Hippocampal formation (tissue), 2 donors: ENCODE measurements at regions not wholly inside any gene's neighbourhood (a gene's known extent, or its start where the extent isn't known, plus 50 kb on each side); places are given as distances from the start of the nearest gene placed in this dataset.
"Not testable (repeated sequence)": the region's sequence is repeated elsewhere in the genome, so short reads cannot be mapped to it uniquely, and the experiment has no call there.

Source experiments
- DNase-seq, 2 donors: peaks; one replicate each; lab custom pipeline; 2025; lab: John Stamatoyannopoulos, UW

- DNase-seq: no peak
Measured at GRCh38 chr2:8139668-8140200, 542.1 kb upstream of the ID2 start.

DNA sequence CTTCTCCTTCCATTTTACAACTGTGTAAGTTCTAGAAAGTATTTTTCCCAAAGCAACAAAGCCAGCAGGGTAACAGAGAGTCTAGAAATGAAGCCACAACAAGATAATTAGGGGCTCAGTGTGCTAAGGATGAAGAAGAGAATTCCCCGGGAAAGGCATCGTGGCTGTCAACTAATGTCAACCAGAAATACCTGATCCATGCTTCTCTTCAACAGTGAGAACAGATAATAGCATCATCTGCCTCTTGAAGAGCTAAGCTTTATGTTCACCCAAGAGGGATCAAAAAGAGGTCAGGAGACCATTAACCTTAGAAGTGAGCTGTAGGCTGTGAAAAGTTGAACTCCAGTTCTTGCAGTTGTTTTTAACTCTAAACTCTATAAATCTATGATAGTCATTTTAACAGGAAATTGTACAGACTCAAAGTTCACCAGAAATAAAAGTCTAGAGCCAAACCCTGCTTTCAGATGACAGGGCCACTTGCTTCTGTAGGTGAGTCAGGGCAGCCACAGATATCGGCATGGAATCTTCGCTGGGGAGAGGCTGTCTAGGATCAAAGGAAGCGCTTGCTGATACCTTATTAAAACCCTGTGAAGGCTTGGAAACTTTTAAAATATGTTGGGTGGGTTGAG is 540.7 kb upstream of the ID2 start:
- no peak for DNase-seq

DNA sequence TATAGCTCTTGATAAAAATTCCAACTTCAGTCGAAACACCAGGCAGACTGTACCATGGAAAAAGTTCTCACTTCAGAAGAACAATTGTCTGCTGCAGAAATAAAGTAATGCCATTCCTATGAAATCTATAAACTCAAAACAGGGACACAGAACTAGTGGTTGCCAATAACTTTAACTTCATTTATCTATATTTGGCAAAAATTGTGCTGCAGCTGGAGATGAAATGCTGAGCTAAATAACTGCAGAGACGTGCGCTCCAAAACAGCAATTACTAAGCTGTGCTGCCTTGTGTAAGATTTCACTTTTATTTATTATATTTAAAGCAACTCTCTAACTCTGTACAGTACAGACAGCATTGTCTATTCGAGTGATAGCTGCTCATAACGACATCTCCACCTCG is 540.1 kb upstream of the ID2 start:
- DNase-seq: no peak

DNA sequence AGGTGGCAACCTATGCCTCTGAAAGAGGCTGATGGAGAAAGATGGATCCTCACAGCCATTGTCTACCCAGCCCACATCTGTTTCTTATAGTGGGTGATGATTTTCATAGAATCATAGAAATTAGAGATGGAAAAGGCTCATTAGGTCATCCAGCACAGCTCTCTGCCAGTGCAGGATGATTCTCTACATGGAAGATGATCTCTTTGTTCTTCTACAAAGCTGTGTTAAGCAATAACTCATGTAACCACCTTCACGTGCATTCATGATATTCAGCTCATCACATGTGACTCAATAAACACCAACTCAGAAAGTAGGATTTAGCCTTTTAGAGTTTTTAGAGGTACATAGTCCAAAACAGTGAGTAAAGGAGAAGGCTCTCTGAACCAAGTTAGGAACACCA is 539.4 kb upstream of the ID2 start:
- DNase-seq: no peak

GRCh38 chr2:8144131-8144631 is 537.7 kb upstream of the ID2 start:
- DNase-seq: no peak

GRCh38 chr2:8144785-8145184 is 537.1 kb upstream of the ID2 start:
- DNase-seq: no peak

DNA sequence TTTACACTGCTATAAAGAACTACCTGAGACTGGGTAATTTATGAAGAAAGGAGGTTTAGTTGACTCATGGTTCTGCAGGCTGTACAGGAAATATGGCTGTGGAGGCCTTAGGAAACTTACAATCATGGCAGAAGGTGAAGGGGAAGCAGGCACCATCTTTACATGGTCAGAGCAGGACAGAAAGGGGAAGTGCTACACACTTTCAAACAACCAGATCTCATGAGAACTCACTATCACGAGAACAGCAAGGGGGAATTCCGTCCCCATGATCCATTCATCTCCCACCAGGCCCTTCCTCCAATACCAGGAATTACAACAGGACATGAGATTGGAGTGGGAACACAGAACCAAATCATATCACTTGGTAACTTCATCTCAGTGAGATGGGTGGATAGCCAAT is 536.5 kb upstream of the ID2 start:
- DNase-seq: not testable (repeated sequence)

DNA sequence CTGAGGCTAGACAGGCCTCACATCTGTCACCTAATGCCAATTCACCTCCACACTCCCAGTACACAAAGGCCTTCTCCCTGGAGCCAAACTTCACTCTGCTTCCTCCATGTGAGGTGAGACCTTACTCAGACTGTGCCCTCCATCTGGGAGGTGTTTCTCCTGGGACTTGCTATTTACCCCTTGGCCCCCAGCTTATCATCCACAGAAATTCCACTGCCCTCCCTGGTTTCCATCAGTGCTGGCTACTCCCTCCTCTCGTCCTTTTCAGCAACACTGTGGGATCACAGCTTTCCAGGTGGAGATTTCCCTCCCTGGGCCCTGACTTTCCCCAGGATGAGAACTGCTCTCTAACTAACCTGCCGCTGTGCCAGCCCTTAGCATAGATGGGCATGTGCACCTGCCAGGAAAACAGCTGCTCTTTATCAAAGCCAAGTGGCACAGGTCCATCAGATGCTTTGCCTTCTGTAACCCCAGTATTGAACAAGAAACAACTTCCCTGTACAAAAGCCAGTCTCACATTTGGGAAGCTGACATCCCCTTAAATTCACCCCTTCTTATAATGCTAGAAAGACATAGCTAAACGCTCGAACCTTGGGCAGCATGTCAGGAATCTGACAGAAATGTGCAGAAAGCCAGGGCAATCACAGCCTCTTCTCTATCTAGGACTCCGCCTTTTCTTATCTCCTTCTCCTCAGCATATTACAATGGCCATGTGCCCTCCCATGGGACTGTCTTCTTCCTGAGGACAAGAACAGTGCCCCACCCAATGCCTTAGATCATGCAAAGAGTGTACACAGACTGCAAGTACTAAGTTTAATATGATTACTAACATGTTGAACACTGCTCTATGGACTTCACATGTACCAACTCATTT is 535.5 kb upstream of the ID2 start:
- DNase-seq: no peak

DNA sequence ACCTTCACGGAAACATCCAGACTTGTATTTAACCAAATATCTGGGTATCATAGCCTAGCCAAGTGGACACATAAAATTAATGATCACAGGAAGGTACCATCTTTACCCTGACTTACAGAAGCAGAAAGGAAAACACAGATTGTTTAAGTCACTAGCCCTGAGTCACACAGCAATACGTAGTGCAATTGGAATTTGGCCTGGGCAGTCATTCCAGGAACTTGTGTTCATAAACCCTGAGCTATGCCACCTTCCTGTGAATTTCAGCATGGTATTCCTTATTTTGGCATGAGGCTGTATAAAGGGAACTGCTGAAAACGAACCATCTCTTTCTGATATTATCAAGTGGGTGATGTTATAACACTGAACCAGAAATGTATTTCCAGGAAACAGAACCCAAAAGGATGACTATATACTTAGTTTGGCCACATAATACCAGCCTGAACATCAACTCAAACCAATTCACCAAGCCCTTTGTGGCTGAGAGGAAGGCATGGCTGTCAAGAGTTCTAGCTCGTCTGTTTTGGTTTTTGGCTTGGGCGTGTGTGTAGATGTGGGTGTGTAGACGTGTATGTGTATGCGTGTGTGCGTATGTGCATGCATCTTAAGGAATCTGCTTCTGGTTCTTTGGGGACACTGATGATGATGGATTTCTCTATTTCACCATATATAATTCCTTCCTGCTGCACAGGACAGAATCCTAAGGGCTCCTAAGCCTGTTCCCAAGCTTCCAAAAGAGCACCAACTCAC is 533.4 kb upstream of the ID2 start:
- DNase-seq: no peak

- DNase-seq: no peak
Measured at GRCh38 chr2:8149007-8149405, 532.9 kb upstream of the ID2 start.

GRCh38 chr2:8149985-8150539 is 531.8 kb upstream of the ID2 start:
- DNase-seq: no peak

GRCh38 chr2:8151888-8152287 is 530.0 kb upstream of the ID2 start:
- DNase-seq: no peak

DNA sequence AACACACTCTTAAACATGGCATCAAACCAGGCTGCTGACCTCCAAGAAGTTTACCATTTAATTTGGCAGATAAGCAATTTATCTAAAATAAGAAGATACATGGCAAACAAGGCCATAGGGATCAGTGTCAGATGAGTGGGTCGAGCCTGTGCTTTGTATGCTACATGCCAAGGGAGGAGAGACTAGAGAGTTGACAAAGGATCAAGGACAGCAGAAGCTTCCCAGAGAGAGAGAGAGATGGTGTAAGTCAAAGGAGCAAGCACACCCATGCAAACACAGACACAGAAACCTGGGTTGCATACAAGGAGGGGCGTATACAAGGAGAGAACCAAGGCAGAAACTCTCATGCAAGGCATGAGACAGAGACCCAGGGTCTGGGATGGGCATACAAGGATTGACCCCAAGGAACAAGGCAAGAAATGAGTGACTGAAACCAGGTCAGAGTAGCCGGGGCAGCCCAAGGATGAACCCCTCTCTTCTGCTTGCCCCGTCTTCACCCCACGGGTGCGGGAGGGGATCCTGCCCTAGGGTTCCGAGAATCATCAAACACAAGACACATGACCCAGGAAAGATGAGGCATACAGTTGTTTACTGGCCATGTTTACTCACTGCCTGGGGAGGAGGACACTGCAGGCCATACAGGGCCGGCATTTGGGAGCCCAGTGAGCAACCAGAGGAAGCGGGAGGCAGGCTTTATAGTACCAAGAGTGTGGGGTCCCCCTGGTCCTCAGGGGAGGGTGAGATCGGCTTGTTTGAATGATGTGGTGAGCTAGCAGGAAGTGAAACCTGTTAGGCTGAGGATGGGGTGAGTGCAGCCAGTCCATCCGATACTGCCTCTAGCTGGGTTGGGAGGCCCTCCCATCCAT is 529.2 kb upstream of the ID2 start:
- DNase-seq: no peak

GRCh38 chr2:8153258-8153718 is 528.6 kb upstream of the ID2 start:
- DNase-seq: no peak

DNA sequence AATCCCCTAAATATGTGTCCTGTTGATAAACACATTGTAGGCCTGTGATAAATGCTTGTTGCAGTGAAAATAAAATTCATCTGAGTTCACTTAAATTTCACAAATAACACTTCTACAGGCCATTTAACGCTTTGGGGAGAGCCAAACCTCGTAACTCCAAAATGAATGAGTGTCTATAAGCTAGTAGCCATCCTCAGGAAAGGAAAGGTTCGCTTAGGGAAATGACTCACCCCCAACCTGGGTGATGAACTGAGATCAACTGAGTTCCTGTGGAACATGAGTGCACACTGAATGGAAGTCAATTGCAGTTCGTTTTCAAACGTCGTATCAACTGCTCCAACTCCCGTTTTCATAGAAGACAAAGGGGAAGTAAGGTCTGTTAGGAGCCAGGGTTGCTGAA is 527.6 kb upstream of the ID2 start:
- no peak for DNase-seq

DNA sequence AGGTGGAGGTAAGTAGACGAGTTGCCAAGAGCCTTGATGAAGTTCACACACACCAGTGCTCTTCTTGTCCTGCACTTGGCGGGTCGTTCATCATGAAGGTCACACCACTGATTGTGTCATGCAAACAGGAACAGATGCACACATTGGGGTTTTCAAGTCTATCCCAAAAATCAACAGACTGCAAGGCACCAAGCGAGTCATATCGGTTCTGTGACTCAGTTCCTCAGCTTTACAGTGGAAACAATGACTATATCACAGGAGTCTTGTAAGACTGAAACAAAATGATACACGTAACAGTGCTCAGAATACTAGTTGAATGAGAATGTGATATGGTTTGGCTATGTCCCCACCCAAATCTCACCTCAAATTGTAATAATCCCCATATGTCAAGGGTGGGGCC is 526.9 kb upstream of the ID2 start:
- DNase-seq: no peak

- no peak for DNase-seq
Measured at GRCh38 chr2:8157621-8158430, 524.0 kb upstream of the ID2 start.

GRCh38 chr2:8158711-8159110 is 523.1 kb upstream of the ID2 start:
- DNase-seq: no peak

DNA sequence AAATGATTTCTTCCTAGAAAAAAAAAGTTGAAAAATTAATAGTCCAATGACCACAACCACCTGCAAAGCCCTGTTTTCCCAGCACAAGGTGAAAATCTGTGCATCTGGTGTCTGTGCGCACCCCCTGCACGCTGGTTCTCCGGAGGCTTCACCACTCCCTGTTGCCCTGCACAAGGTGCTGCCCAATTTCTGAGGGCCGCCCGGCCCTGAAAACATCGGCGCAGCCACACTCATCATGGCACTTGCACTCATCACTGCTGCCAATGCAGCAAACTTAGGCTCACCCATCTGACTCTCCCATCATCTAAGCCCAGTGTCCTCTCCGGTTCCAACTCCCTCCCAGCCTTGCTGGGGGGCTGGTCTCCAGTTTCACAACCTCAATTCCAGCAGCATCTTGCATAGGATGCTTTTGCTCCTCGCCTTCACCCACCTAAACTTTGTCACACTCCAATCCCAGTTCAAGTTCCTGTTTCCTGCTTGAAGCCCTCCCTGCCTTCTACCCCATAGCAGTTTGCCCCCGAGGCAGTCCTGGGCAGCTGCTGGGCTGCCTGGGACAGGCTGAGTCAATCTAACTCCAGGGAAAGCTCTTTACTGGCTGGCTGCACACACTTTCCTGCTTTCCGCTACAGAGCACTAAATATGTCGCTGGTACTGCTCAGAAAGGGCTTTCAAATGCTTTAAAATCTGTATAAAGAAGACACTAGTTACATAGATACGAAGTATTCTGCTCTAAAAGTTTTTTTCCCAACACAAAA is 522.5 kb upstream of the ID2 start:
- DNase-seq: no peak
